GM23338 (cell line): ENCODE measurements at regions not wholly inside any gene's neighbourhood (a gene's known extent, or its start where the extent isn't known, plus 50 kb on each side); places are given as distances from the start of the nearest gene placed in this dataset.

ENCODE experiments used
- ATAC-seq: fragments of 200-7000 bp; cut with Tn5 transposase; 3 replicates; pipeline ENCODE4 v1.9.1; 2020
- DNase-seq: peaks from one replicate; pipeline ENCODE4 v3.0.0-alpha.2; 2015; ENCODE audit warnings: low spot score
- H2AFZ ChIP-seq: fragments of 200-600 bp; sonication (generic); 2 replicates; pipeline ENCODE4 v1.8.0; 2016; ENCODE audit warnings: antibody characterized with exemption, mild to moderate bottlenecking, moderate library complexity
- H3F3A ChIP-seq: fragments of 200-600 bp; sonication (generic); replicated peaks from 2 replicates; pipeline ENCODE4 v1.8.0; 2017; ENCODE audit warnings: antibody characterized with exemption, mixed run types, low read depth
- H3K27ac ChIP-seq: fragments of 200-600 bp; sonication (generic); 2 replicates; pipeline ENCODE4 v1.6.1; 2016; ENCODE audit warnings: low read depth
- H3K27me3 ChIP-seq: fragments of 200-600 bp; sonication (generic); 2 replicates; pipeline ENCODE4 v1.8.0; 2016; ENCODE audit warnings: mild to moderate bottlenecking, mixed run types, moderate library complexity; ENCODE audit not compliant: insufficient read depth
- H3K36me3 ChIP-seq: fragments of 200-600 bp; sonication (generic); 2 replicates; pipeline ENCODE4 v1.8.0; 2016; ENCODE audit warnings: mild to moderate bottlenecking; ENCODE audit not compliant: insufficient read depth
- H3K4me1 ChIP-seq: fragments of 200-600 bp; sonication (generic); 2 replicates; pipeline ENCODE4 v1.8.0; 2016; ENCODE audit warnings: mild to moderate bottlenecking, moderate library complexity; ENCODE audit not compliant: insufficient read depth
- H3K4me2 ChIP-seq: fragments of 200-600 bp; sonication (generic); 2 replicates; pipeline ENCODE4 v1.7.1; 2017; ENCODE audit warnings: mixed run types
- H3K4me3 ChIP-seq: fragments of 200-600 bp; sonication (generic); 2 replicates; pipeline ENCODE4 v1.6.1; 2016; ENCODE audit warnings: mixed run types
- H3K79me2 ChIP-seq: fragments of 200-600 bp; sonication (generic); replicated peaks from 2 replicates; pipeline ENCODE4 v1.8.0; 2017; ENCODE audit warnings: mild to moderate bottlenecking; ENCODE audit not compliant: insufficient read depth
- H3K9me2 ChIP-seq: fragments of 200-600 bp; sonication (generic); 2 replicates; pipeline ENCODE4 v1.8.0; 2017; ENCODE audit not compliant: insufficient read depth
- H4K20me1 ChIP-seq: fragments of 200-600 bp; sonication (generic); replicated peaks from 2 replicates; pipeline ENCODE4 v1.8.0; 2017; ENCODE audit warnings: mild to moderate bottlenecking; ENCODE audit not compliant: insufficient read depth
- H3K27ac Mint-ChIP-seq: 2 replicates; pipeline ENCODE4 v1.8.0; 2020; ENCODE audit warnings: inconsistent platforms, mild to moderate bottlenecking, moderate library complexity, mixed read lengths
- H3K27me3 Mint-ChIP-seq: 3 replicates; pipeline ENCODE4 v1.8.0; 2022; ENCODE audit warnings: low read depth, mild to moderate bottlenecking, moderate library complexity, mixed read lengths, inconsistent platforms; ENCODE audit not compliant: insufficient read depth, poor library complexity
- H3K36me3 Mint-ChIP-seq: 3 replicates; pipeline ENCODE4 v1.8.0; 2021; ENCODE audit warnings: low read depth, mild to moderate bottlenecking, inconsistent platforms, moderate library complexity, mixed read lengths
- H3K4me1 Mint-ChIP-seq: 3 replicates; pipeline ENCODE4 v1.8.0; 2020; ENCODE audit warnings: mild to moderate bottlenecking, inconsistent platforms, mixed read lengths
- H3K4me3 Mint-ChIP-seq: 3 replicates; pipeline ENCODE4 v1.8.0; 2021; ENCODE audit warnings: moderate library complexity, mild to moderate bottlenecking, inconsistent platforms, mixed read lengths
- H3K9me3 Mint-ChIP-seq: 3 replicates; pipeline ENCODE4 v1.8.0; 2020; ENCODE audit warnings: moderate library complexity, mild to moderate bottlenecking, inconsistent platforms, mixed read lengths
- CREB1 ChIP-seq: fragments of 250-450 bp; sonication (Bioruptor Pico); IDR thresholded peaks from 2 replicates; pipeline ENCODE4 v1.5.0; 2020; ENCODE audit warnings: low read depth, mild to moderate bottlenecking, moderate library complexity
- CTCF ChIP-seq, 2 experiments: fragments of 200-600 bp in 1 of 2; sonication (generic) in 1 of 2; conservative IDR thresholded peaks; 2 replicates each; pipeline versions ENCODE4 v1.5.1 to v1.6.1; 2016 to 2017; ENCODE audit warnings: antibody characterized with exemption in 2 of 2, low read depth in 2 of 2, mild to moderate bottlenecking in 2 of 2, moderate library complexity in 1 of 2
- ETS1 ChIP-seq: IDR thresholded peaks from 2 replicates; pipeline ENCODE4 v1.6.1; 2016; ENCODE audit warnings: antibody characterized with exemption
- EZH2 ChIP-seq: fragments of 200-600 bp; sonication (generic); IDR thresholded peaks from one replicate; pipeline ENCODE4 v1.8.0; 2017; ENCODE audit warnings: antibody characterized with exemption, mild to moderate bottlenecking, low read depth; ENCODE audit not compliant: unreplicated experiment
- EZH2phosphoT487 ChIP-seq: fragments of 200-600 bp; sonication (generic); IDR thresholded peaks from one replicate; pipeline ENCODE4 v1.8.1; 2018; ENCODE audit warnings: antibody characterized with exemption; ENCODE audit not compliant: unreplicated experiment
- JUNB ChIP-seq: IDR thresholded peaks from one replicate; pipeline ENCODE4 v1.6.1; 2016; ENCODE audit warnings: antibody characterized with exemption; ENCODE audit not compliant: unreplicated experiment
- NANOG ChIP-seq: IDR thresholded peaks from 2 replicates; pipeline ENCODE4 v1.6.1; 2016; ENCODE audit warnings: antibody characterized with exemption, borderline replicate concordance
- POLR2AphosphoS5 ChIP-seq: IDR thresholded peaks from 2 replicates; pipeline ENCODE4 v1.6.1; 2016; ENCODE audit warnings: antibody characterized with exemption, low read depth
- REST ChIP-seq: IDR thresholded peaks from one replicate; pipeline ENCODE4 v1.6.1; 2018; ENCODE audit warnings: antibody characterized with exemption; ENCODE audit not compliant: unreplicated experiment
- STAT1 ChIP-seq: IDR thresholded peaks from one replicate; pipeline ENCODE4 v1.6.1; 2016; ENCODE audit warnings: antibody characterized with exemption; ENCODE audit not compliant: unreplicated experiment
- ZNF114 ChIP-seq: fragments of 250-450 bp; sonication (Bioruptor Pico); IDR thresholded peaks from 2 replicates; pipeline ENCODE4 v1.5.0; 2020; ENCODE audit warnings: mild to moderate bottlenecking, moderate library complexity
- ZNF331 ChIP-seq: fragments of 250-450 bp; sonication (Bioruptor Pico); IDR thresholded peaks from 2 replicates; pipeline ENCODE4 v1.5.0; 2020; ENCODE audit warnings: low read depth, mild to moderate bottlenecking, moderate library complexity
- ZNF462 ChIP-seq: fragments of 250-450 bp; sonication (Bioruptor Pico); IDR thresholded peaks from 2 replicates; pipeline ENCODE4 v1.5.0; 2020; ENCODE audit warnings: mild to moderate bottlenecking, moderate library complexity

- TF ChIP-seq CTCF (conservative IDR thresholded peaks at IDR 0.05; ENCODE audit: low read depth in 2 of 2), result no peak
- TF ChIP-seq CREB1 (CRISPR knock-in tag), result no peak
- no peak for TF ChIP-seq STAT1
Measured at GRCh38 chrX:128805236-128805635, 718.1 kb downstream of the SMARCA1 start (continued).

GRCh38 chrX:128804828-128805227 is 718.5 kb downstream of the SMARCA1 start:
- H3K79me2 ChIP-seq, result no peaks in the 10 kb centered on the region
- no peak overlapping the region for H3K4me2 ChIP-seq
- H2AFZ ChIP-seq, result no peak overlapping the region
- no peak overlapping the region for H3K27ac ChIP-seq
- no peaks in the 10 kb centered on the region; the same call in 2 of the 3 replicates for H3K4me1 Mint-ChIP-seq
- DNase-seq (no peak), ATAC-seq (no peak)
- H3K9me2 ChIP-seq, result no peaks in the 10 kb centered on the region
- no peak overlapping the region for H3K4me3 ChIP-seq
- no peaks in the 10 kb centered on the region for H3K36me3 ChIP-seq
- no peaks in the 10 kb centered on the region for H3K4me1 ChIP-seq
- H3K36me3 Mint-ChIP-seq, result peaks cover 12% of the 10 kb centered on the region
- H3K9me3 Mint-ChIP-seq, result peaks cover 24% of the 10 kb centered on the region
- H3K4me3 Mint-ChIP-seq, result no peak overlapping the region
- H3K27ac Mint-ChIP-seq, result no peak overlapping the region
- no peaks in the 10 kb centered on the region for H3F3A ChIP-seq
- H3K27me3 ChIP-seq, result no peaks in the 10 kb centered on the region
- H3K27me3 Mint-ChIP-seq, result no peaks in the 10 kb centered on the region
- H4K20me1 ChIP-seq, result no peaks in the 10 kb centered on the region
- TF ChIP-seq EZH2 (no peak), POLR2AphosphoS5 (no peak), ETS1 (no peak), STAT1 (no peak), ZNF462 (no peak), JUNB (no peak), REST (no peak), EZH2phosphoT487 (no peak), CREB1 (CRISPR knock-in tag) (no peak), ZNF331 (CRISPR knock-in tag) (no peak), ZNF114 (CRISPR knock-in tag) (no peak), NANOG (no peak)
